ENCODE measurements at regions not wholly inside any gene's neighbourhood (a gene's known extent, or its start where the extent isn't known, plus 50 kb on each side); places are given as distances from the start of the nearest gene placed in this dataset.

DNA sequence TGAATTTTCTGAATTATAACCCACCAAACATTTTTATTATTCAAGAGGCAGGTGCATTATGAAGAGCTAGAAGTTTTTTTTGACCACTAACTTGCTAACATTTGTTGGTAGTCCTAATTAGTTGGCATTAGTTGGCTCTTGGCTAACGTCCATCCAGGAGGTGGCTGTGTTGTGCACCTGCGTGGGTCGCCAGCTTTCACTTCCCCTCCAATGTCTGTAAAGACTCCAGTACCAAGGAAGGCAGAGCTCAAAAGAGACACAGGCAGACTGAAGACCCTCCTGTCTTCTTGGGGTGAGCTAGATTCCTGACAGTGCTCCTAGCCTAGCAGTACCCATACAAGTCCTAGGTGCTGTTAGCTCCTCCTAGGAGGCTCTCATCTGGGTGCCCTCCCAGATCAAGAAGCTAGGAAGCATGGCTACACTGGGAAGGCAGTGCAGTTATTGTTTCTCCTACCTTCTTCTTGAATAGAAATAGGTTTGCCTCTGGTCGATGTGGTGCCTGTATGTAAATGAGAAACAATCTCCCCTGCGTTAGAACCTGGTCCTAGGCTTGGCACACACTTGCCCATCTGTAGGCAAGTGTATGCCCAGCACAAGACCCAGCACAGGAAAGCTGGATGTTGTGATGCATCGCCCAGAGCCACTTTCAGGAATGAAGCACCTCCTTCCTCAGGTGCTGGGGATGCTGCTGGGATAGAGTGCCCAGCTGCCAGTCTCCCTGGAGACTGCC lies 190.9 kb downstream of the ICE1 start:
- no peak overlapping the region for H3K27ac ChIP-seq (ENCODE audit: insufficient read length, low read depth, low read length)
- H3K79me1 ChIP-seq (ENCODE audit: insufficient read depth, low read depth, low read length, poor library complexity, severe bottlenecking), result no peaks in the 10 kb centered on the region
- no peaks in the 10 kb centered on the region for H3K79me2 ChIP-seq (ENCODE audit: insufficient read depth, low read length)
- H2BK120ac ChIP-seq (ENCODE audit: low read depth, low read length, poor library complexity, severe bottlenecking), result no peak overlapping the region
- no peak overlapping the region for H2BK5ac ChIP-seq (ENCODE audit: insufficient read length, low read length)
- H3K4me3 Mint-ChIP-seq, result no peak overlapping the region
- no peaks in the 10 kb centered on the region for H3K23me2 ChIP-seq (ENCODE audit: insufficient read length, low read depth, low read length, poor library complexity, severe bottlenecking)
- no peak overlapping the region for H4K8ac ChIP-seq (replicated peaks; ENCODE audit: insufficient read length, low read depth, low read length)
- no peak overlapping the region for H2BK12ac ChIP-seq (ENCODE audit: insufficient read length, low read depth, low read length)
- no peak overlapping the region for H2BK20ac ChIP-seq (ENCODE audit: low read depth, low read length, poor library complexity, severe bottlenecking)
- H3K36me3 Mint-ChIP-seq (ENCODE audit: insufficient read depth in 1 of 3, low read depth in 3 of 3), result no peaks in the 10 kb centered on the region; a peak in 2 of 7 replicates
- H3T11ph ChIP-seq (ENCODE audit: low read length), result no peak overlapping the region
- no peak overlapping the region for H3K4ac ChIP-seq (ENCODE audit: low read depth, low read length)
- no peak overlapping the region for H4K5ac ChIP-seq (ENCODE audit: insufficient read length, low read depth, low read length)
- no peak overlapping the region for H3K9ac ChIP-seq (ENCODE audit: extremely low read depth, insufficient read length, low read length)
- H3K27ac Mint-ChIP-seq, result no peak overlapping the region
- H3K4me2 ChIP-seq (ENCODE audit: insufficient read depth, insufficient read length, low read length), result no peak overlapping the region
- peaks cover 0 to 2% of the 10 kb centered on the region in 2 experiments; a peak in 4 of 5 replicates for H3K9me3 Mint-ChIP-seq
- no peak overlapping the region for H2AFZ ChIP-seq (ENCODE audit: low read length)
- no peaks in the 10 kb centered on the region for H3K9me3 ChIP-seq (ENCODE audit: control insufficient read depth, low read depth, low read length)
- peaks cover 6 to 9% of the 10 kb centered on the region in 2 experiments for H3K4me1 Mint-ChIP-seq
- H3K4me1 ChIP-seq (ENCODE audit: insufficient read depth, low read length), result no peaks in the 10 kb centered on the region
- H3K23ac ChIP-seq (ENCODE audit: insufficient read length, low read depth, low read length), result no peak overlapping the region
- no CpG with 5 or more reads among the region's 6 CpGs for WGBS (ENCODE audit: extremely low coverage, insufficient read length, low lambda C conversion rate)
- no peak for DNase-seq
- H2BK15ac ChIP-seq (ENCODE audit: low read depth, low read length), result no peak overlapping the region
- no peaks in the 10 kb centered on the region for H4K20me1 ChIP-seq (ENCODE audit: control insufficient read depth, insufficient read depth, insufficient read length)
- H3K27me3 ChIP-seq (ENCODE audit: insufficient read depth, low read length), result no peaks in the 10 kb centered on the region
- TF ChIP-seq, protein P1, sequence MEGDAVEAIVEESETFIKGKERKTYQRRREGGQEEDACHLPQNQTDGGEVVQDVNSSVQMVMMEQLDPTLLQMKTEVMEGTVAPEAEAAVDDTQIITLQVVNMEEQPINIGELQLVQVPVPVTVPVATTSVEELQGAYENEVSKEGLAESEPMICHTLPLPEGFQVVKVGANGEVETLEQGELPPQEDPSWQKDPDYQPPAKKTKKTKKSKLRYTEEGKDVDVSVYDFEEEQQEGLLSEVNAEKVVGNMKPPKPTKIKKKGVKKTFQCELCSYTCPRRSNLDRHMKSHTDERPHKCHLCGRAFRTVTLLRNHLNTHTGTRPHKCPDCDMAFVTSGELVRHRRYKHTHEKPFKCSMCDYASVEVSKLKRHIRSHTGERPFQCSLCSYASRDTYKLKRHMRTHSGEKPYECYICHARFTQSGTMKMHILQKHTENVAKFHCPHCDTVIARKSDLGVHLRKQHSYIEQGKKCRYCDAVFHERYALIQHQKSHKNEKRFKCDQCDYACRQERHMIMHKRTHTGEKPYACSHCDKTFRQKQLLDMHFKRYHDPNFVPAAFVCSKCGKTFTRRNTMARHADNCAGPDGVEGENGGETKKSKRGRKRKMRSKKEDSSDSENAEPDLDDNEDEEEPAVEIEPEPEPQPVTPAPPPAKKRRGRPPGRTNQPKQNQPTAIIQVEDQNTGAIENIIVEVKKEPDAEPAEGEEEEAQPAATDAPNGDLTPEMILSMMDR (conservative IDR thresholded peaks at IDR 0.05), result no peak
- H2AK5ac ChIP-seq (ENCODE audit: insufficient read length, low read length), result no peak overlapping the region
- no peak overlapping the region for H3K14ac ChIP-seq (ENCODE audit: insufficient read depth, low read length)
- H3K18ac ChIP-seq (ENCODE audit: insufficient read length, low read depth, low read length), result no peak overlapping the region
- no peak overlapping the region for H4K91ac ChIP-seq (ENCODE audit: insufficient read length, low read depth, low read length)
- no peak overlapping the region for H3K56ac ChIP-seq (ENCODE audit: insufficient read length, low read depth, low read length)
- no peaks in the 10 kb centered on the region for H3K27me3 Mint-ChIP-seq (ENCODE audit: low read depth)
